Mucosa of rectum (tissue), 2 donors: ENCODE measurements at regions not wholly inside any gene's neighbourhood (a gene's known extent, or its start where the extent isn't known, plus 50 kb on each side); places are given as distances from the start of the nearest gene placed in this dataset.
A peak's percentile ranks its signal among the peaks of the same experiment; 100 is the strongest.

ENCODE experiments used
- H3K27ac ChIP-seq, 2 donors: one replicate each; pipeline ENCODE4 v1.7.0; 2013; ENCODE audit warnings: inconsistent platforms in 2 of 2, low read depth in 2 of 2, low read length in 2 of 2
- H3K27me3 ChIP-seq, 2 donors: one replicate each; pipeline ENCODE4 v1.7.0; 2013; ENCODE audit warnings: low read length in 2 of 2; ENCODE audit not compliant: control insufficient read depth in 2 of 2, insufficient read depth in 2 of 2
- H3K36me3 ChIP-seq, 2 donors: one replicate each; pipeline ENCODE4 v1.7.0; 2013; ENCODE audit warnings: low read length in 2 of 2; ENCODE audit not compliant: control insufficient read depth in 2 of 2, insufficient read depth in 2 of 2
- H3K4me1 ChIP-seq, 2 donors: one replicate each; pipeline ENCODE4 v1.7.0; 2013; ENCODE audit warnings: low read length in 2 of 2, mild to moderate bottlenecking in 1 of 2; ENCODE audit not compliant: control insufficient read depth in 2 of 2, insufficient read depth in 2 of 2
- H3K4me3 ChIP-seq, 2 donors: one replicate each; pipeline ENCODE4 v1.7.0; 2013; ENCODE audit warnings: low read length in 2 of 2
- H3K9ac ChIP-seq, 2 donors: one replicate each; pipeline ENCODE4 v1.7.0; 2013; ENCODE audit warnings: low read length in 2 of 2, low read depth in 1 of 2, mild to moderate bottlenecking in 1 of 2
- H3K9me3 ChIP-seq, 2 donors: one replicate each; pipeline ENCODE4 v1.7.0; 2013; ENCODE audit warnings: low read length in 2 of 2; ENCODE audit not compliant: control insufficient read depth in 2 of 2
- donor health status: healthy.
- donor health status: Normal muscosa, but diverticular disease.

GRCh38 chr7:71019706-71020105 is 112.2 kb upstream of the GALNT17 start:
- no peaks in the 10 kb centered on the region for H3K36me3 ChIP-seq
- no peaks in the 10 kb centered on the region for H3K27me3 ChIP-seq
- no peaks in the 10 kb centered on the region for H3K4me1 ChIP-seq
- no peak overlapping the region for H3K9ac ChIP-seq
- H3K9me3 ChIP-seq: no peaks in the 10 kb centered on the region
- H3K4me3 ChIP-seq: no peak overlapping the region
- peak overlapping the region in 1 of 2 donors; percentile 52 for H3K27ac ChIP-seq

DNA sequence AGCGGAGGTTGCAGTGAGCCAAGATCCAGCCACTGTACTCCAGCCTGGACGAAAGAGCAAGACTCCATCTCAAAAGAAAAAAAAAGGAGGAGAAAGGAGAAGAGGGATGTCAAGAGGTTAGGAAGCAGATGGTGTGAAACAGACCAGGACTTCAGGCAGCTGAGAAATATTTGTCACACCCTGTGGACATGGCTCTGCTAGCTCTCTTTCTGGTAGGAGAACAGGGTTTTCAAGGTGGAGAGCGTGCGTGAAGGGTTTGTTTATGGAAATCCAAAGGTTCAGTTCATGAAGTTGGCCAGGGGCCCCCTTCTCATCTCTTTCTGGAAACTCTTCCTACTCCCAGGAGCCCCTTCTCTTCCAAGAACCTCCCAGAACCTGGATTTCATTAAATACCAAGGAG is 110.8 kb upstream of the GALNT17 start:
- no peaks in the 10 kb centered on the region for H3K4me1 ChIP-seq
- H3K9ac ChIP-seq: no peak overlapping the region
- no peaks in the 10 kb centered on the region for H3K27me3 ChIP-seq
- no peak overlapping the region for H3K4me3 ChIP-seq
- no peak overlapping the region for H3K27ac ChIP-seq
- H3K36me3 ChIP-seq: no peaks in the 10 kb centered on the region
- no peaks in the 10 kb centered on the region for H3K9me3 ChIP-seq

DNA sequence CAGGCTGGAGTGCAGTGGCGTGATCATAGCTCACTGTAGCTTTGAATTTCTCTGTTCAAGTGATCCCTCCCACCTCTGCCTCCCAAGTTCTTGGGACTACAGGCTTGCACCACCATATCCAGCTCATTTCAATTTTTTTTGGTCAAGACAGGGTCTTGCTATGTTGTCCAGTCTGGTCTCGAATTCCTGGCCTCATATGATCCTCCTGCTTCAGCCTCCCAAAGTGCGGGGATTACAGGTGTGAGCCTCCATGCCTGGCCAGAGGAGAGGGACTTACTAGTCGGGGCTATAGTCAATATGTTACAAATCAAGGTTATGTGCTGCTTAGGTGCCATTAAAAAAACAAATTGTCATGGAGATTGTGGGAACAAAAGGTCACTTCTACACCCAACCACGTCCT is 105.3 kb upstream of the GALNT17 start:
- H3K27ac ChIP-seq: no peak overlapping the region
- H3K9ac ChIP-seq: no peak overlapping the region
- no peaks in the 10 kb centered on the region for H3K36me3 ChIP-seq

GRCh38 chr7:71034243-71034642 is 97.7 kb upstream of the GALNT17 start:
- H3K27me3 ChIP-seq: no peaks in the 10 kb centered on the region
- no peak overlapping the region for H3K27ac ChIP-seq
- no peaks in the 10 kb centered on the region for H3K36me3 ChIP-seq
- H3K9me3 ChIP-seq: no peaks in the 10 kb centered on the region
- H3K4me3 ChIP-seq: no peak overlapping the region
- no peaks in the 10 kb centered on the region for H3K4me1 ChIP-seq
- no peak overlapping the region for H3K9ac ChIP-seq

More for the DNA sequence above, 105.3 kb upstream of the GALNT17 start:
- Histone ChIP-seq H3K9me3 (no peaks in the 10 kb centered on the region), H3K27me3 (no peaks in the 10 kb centered on the region), H3K4me1 (no peaks in the 10 kb centered on the region), H3K4me3 (no peak overlapping the region)

DNA sequence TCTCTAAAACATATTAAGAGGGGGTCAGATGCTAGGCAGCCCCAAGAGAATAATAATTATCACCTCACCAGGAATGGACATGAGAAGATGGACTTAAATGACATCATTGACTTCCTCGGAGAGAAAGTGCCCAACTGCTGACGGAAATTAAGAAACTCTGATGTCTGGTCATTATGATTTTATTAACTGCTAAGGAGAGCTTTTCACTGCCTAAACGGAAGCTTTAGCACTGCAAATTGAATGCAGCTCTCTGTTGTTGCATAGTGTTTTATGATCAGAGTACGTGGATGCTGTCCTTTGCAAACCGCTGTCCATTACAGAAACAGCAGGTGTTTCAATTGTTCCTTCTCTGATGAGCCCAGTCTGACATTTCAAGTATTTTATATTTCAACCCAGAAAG is 89.4 kb upstream of the GALNT17 start:
- H3K9ac ChIP-seq: no peak overlapping the region
- peaks cover 0 to 6% of the 10 kb centered on the region in 2 donors for H3K9me3 ChIP-seq
- H3K36me3 ChIP-seq: no peaks in the 10 kb centered on the region
- no peak overlapping the region for H3K27ac ChIP-seq
- H3K4me1 ChIP-seq: no peaks in the 10 kb centered on the region
- H3K27me3 ChIP-seq: no peaks in the 10 kb centered on the region
- no peak overlapping the region for H3K4me3 ChIP-seq

DNA sequence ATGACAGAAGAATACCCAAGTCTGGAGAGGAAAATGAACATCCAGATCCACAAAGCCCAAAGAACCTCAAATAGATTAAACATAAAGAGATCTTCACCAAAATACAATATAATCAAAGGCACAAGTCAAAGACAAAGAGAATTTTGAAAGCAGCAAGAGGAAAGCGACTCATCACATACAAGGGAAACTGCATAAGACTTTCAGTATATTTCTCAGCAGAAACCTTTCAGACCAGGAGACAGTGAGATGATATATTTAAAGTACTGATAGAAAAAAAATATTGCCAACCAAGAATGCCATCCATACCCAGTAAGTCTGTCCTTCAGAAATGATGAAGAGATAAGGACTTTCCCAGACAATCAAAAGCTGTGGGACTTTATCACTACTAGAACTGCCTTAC is 81.5 kb upstream of the GALNT17 start:
- Histone ChIP-seq H3K4me1 (no peaks in the 10 kb centered on the region), H3K9ac (no peak overlapping the region), H3K36me3 (no peaks in the 10 kb centered on the region), H3K4me3 (no peak overlapping the region), H3K27me3 (no peaks in the 10 kb centered on the region), H3K9me3 (peaks cover 10 to 11% of the 10 kb centered on the region in 2 donors), H3K27ac (no peak overlapping the region)

DNA sequence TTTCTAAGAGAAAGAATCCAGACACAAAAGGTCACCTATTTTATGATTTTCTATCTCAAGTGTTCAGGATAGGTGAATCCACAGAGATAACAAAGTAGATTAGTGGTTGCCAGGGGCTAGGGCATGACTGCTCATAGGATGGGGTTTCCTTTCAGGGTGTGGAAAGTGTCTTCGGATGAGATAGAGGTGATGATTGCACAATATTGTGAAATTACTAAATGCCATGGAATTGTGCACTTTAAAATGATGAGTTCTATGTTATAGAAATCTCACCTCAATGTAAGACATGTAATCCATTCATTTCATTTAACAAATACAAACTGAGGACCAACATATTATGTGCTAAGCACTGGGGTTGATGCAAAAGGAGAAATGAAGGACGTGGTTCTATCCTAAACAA is 76.4 kb upstream of the GALNT17 start:
- Histone ChIP-seq H3K4me3 (no peak overlapping the region), H3K9me3 (peaks cover 0 to 5% of the 10 kb centered on the region in 2 donors), H3K4me1 (no peaks in the 10 kb centered on the region), H3K9ac (no peak overlapping the region), H3K27me3 (no peaks in the 10 kb centered on the region), H3K36me3 (no peaks in the 10 kb centered on the region), H3K27ac (no peak overlapping the region)

GRCh38 chr7:71077743-71078476 is 54.0 kb upstream of the GALNT17 start:
- H3K9me3 ChIP-seq: no peaks in the 10 kb centered on the region
- no peak overlapping the region for H3K9ac ChIP-seq
- H3K4me1 ChIP-seq: no peaks in the 10 kb centered on the region

More at GRCh38 chr7:71077743-71078476, 54.0 kb upstream of the GALNT17 start:
- H3K4me3 ChIP-seq: no peak overlapping the region
- H3K27ac ChIP-seq: no peak overlapping the region
- H3K36me3 ChIP-seq: no peaks in the 10 kb centered on the region
- no peaks in the 10 kb centered on the region for H3K27me3 ChIP-seq
